HEK293T (cell line): ENCODE measurements at regions not wholly inside any gene's neighbourhood (a gene's known extent, or its start where the extent isn't known, plus 50 kb on each side); places are given as distances from the start of the nearest gene placed in this dataset.

Experiments
- ARNT ChIP-seq: fragments of 450-650 bp; IDR thresholded peaks from 2 replicates; pipeline ENCODE4 v1.6.1; 2017; ENCODE audit warnings: mild to moderate bottlenecking
- BHLHE40 ChIP-seq: fragments of 450-650 bp; IDR thresholded peaks from 2 replicates; pipeline ENCODE4 v1.6.1; 2016; ENCODE audit warnings: mild to moderate bottlenecking, moderate library complexity, borderline replicate concordance
- CTBP1 ChIP-seq: fragments of 450-650 bp; IDR thresholded peaks from 2 replicates; pipeline ENCODE4 v1.6.1; 2016; ENCODE audit warnings: borderline replicate concordance
- FOXA1 ChIP-seq: fragments of 450-650 bp; IDR thresholded peaks from 2 replicates; pipeline ENCODE4 v1.6.1; 2016; ENCODE audit warnings: mild to moderate bottlenecking
- FOXM1 ChIP-seq: fragments of 450-650 bp; IDR thresholded peaks from 2 replicates; pipeline ENCODE4 v1.6.1; 2017; ENCODE audit warnings: mild to moderate bottlenecking, borderline replicate concordance
- L3MBTL2 ChIP-seq: fragments of 450-650 bp; conservative IDR thresholded peaks from 2 replicates; pipeline ENCODE4 v1.6.1; 2016; ENCODE audit warnings: mild to moderate bottlenecking
- SP1 ChIP-seq: fragments of 450-650 bp; IDR thresholded peaks from 2 replicates; pipeline ENCODE4 v1.6.1; 2017
- SUZ12 ChIP-seq: fragments of 450-650 bp; IDR thresholded peaks from 2 replicates; pipeline ENCODE4 v1.6.1; 2016; ENCODE audit warnings: mild to moderate bottlenecking
- TARDBP ChIP-seq: fragments of 450-650 bp; IDR thresholded peaks from 2 replicates; pipeline ENCODE4 v1.6.1; 2016

- TF ChIP-seq ARNT (no peak), BHLHE40 (no peak), FOXA1 (no peak), FOXM1 (no peak), L3MBTL2 (no peak), TARDBP (no peak), SP1 (no peak), CTBP1 (no peak), SUZ12 (no peak)
These were observed 173.0 kb upstream of the TOM1L1 start for GRCh38 chr17:54727624-54728023.
